ENCODE measurements at regions not wholly inside any gene's neighbourhood (a gene's known extent, or its start where the extent isn't known, plus 50 kb on each side); places are given as distances from the start of the nearest gene placed in this dataset.

DNA sequence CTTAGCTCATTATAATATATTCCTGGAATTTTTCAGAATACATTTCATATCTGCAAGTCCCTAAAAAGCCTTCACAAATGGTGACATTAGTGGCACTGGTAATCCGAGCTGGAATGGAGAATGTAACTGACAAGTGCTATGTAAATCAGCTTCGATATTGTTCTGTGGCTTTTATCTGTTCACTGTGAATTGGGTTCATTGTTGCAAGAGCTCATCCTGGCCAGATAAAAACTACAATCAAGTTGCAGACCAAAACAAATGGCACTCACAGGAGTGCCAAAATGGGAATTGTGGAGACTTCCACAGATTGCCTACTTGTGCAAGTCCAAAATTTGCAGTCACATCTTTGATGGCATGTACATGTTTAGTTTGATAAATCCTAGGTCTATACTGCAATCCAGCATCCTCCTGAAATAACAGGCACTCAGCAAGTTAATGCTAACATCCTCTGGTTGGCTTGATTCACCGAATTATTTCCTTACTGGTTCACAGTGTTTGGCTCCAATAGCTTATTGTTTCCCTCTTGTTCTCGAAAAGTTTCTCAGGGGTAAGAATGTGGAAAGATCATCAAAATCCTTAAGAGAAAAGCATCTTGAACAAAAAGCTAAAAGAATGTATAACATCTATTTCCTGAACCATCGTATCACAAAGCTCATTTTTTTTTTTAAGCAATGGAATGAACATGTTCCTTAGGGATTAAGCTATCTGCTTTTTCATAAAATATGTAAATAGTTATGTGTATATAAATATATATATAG, 904.9 kb downstream of the CENPC start:
- no peaks in the 10 kb centered on the region for H3K36me3 ChIP-seq (ENCODE audit: insufficient read depth, low read length)
- no peak overlapping the region for H3K4me2 ChIP-seq (ENCODE audit: low read depth, low read length, poor library complexity, severe bottlenecking)
- TF ChIP-seq EZH2phosphoT487 (IDR thresholded peaks at IDR 0.05; ENCODE audit: borderline replicate concordance): no peak
- TF ChIP-seq, protein P1, sequence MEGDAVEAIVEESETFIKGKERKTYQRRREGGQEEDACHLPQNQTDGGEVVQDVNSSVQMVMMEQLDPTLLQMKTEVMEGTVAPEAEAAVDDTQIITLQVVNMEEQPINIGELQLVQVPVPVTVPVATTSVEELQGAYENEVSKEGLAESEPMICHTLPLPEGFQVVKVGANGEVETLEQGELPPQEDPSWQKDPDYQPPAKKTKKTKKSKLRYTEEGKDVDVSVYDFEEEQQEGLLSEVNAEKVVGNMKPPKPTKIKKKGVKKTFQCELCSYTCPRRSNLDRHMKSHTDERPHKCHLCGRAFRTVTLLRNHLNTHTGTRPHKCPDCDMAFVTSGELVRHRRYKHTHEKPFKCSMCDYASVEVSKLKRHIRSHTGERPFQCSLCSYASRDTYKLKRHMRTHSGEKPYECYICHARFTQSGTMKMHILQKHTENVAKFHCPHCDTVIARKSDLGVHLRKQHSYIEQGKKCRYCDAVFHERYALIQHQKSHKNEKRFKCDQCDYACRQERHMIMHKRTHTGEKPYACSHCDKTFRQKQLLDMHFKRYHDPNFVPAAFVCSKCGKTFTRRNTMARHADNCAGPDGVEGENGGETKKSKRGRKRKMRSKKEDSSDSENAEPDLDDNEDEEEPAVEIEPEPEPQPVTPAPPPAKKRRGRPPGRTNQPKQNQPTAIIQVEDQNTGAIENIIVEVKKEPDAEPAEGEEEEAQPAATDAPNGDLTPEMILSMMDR (conservative IDR thresholded peaks at IDR 0.05; ENCODE audit: low read length): no peak
- no peaks in the 10 kb centered on the region for H3K79me2 ChIP-seq (ENCODE audit: insufficient read depth, low read length)
- H3K4me3 ChIP-seq (ENCODE audit: low read length, poor library complexity, severe bottlenecking): no peak overlapping the region
- H3K9ac ChIP-seq (ENCODE audit: low read depth, low read length, poor library complexity, severe bottlenecking): no peak overlapping the region
- H3K4me1 ChIP-seq (ENCODE audit: insufficient read depth, low read length, poor library complexity, severe bottlenecking): no peaks in the 10 kb centered on the region
- H3K9me3 ChIP-seq (ENCODE audit: insufficient read depth, low read depth, low read length): no peaks in the 10 kb centered on the region
- no peaks in the 10 kb centered on the region for H3F3A ChIP-seq (ENCODE audit: low read depth)
- H2AFZ ChIP-seq (ENCODE audit: low read length): no peak overlapping the region
- H3K9me2 ChIP-seq (replicated peaks; ENCODE audit: low read depth, low read length): no peaks in the 10 kb centered on the region
- H4K20me1 ChIP-seq (ENCODE audit: insufficient read depth, low read length, poor library complexity, severe bottlenecking): no peaks in the 10 kb centered on the region
- no peaks in the 10 kb centered on the region for H3K27me3 ChIP-seq (ENCODE audit: insufficient read depth, low read length, poor library complexity, severe bottlenecking)

DNA sequence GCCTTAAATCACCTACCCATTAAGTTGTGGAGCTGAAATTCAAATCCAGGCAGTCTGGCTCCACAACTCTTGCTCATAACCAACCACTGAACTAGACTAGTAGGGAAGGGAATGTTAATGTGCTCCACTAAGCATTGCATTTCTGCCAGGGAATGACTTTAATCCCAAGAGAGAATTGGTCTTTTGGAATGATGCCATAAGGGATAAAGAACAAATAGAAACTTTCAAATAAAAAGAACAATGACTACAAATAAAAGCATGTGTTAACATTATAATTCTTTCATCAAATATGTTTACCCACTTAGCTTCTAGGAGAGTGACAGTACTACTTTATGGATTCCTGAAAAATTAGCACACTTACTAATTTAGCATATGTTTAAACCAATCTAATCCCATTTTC, 905.9 kb downstream of the CENPC start:
- no peaks in the 10 kb centered on the region for H3K36me3 ChIP-seq (ENCODE audit: insufficient read depth, low read length)
- no peaks in the 10 kb centered on the region for H4K20me1 ChIP-seq (ENCODE audit: insufficient read depth, low read length, poor library complexity, severe bottlenecking)
- H3K4me3 ChIP-seq (ENCODE audit: low read length, poor library complexity, severe bottlenecking): no peak overlapping the region
- H3K9me3 ChIP-seq (ENCODE audit: insufficient read depth, low read depth, low read length): no peaks in the 10 kb centered on the region
- no peaks in the 10 kb centered on the region for H3K9me2 ChIP-seq (replicated peaks; ENCODE audit: low read depth, low read length)
- H3F3A ChIP-seq (ENCODE audit: low read depth): no peaks in the 10 kb centered on the region
- no peak overlapping the region for H3K9ac ChIP-seq (ENCODE audit: low read depth, low read length, poor library complexity, severe bottlenecking)
- H3K4me1 ChIP-seq (ENCODE audit: insufficient read depth, low read length, poor library complexity, severe bottlenecking): no peaks in the 10 kb centered on the region
- TF ChIP-seq EZH2phosphoT487 (IDR thresholded peaks at IDR 0.05; ENCODE audit: borderline replicate concordance): no peak
- TF ChIP-seq, protein P1 (conservative IDR thresholded peaks at IDR 0.05; ENCODE audit: low read length): no peak
- no peak overlapping the region for H2AFZ ChIP-seq (ENCODE audit: low read length)
- no peaks in the 10 kb centered on the region for H3K27me3 ChIP-seq (ENCODE audit: insufficient read depth, low read length, poor library complexity, severe bottlenecking)
- H3K79me2 ChIP-seq (ENCODE audit: insufficient read depth, low read length): no peaks in the 10 kb centered on the region
- H3K4me2 ChIP-seq (ENCODE audit: low read depth, low read length, poor library complexity, severe bottlenecking): no peak overlapping the region

DNA sequence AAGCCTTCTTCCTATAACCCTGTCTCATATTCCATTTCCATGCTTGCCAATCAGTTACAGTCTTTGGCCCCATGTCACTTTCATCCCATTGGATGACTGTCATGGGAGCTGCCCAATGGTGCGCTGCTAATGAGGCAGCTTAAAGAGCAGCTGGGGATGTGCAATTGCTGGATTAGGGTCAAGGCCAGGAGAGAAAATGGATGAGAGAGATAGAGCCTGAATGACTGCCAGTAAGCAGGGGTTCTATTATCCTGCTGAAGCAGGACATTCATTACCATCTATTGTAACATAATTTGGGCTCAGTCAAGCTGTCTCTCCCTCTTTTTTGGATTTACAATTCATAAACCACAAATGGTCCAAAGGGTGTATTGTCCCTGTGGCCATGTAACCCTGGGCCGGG, 909.0 kb downstream of the CENPC start:
- Histone ChIP-seq H3F3A (ENCODE audit: low read depth) (no peaks in the 10 kb centered on the region), H3K9me2 (replicated peaks; ENCODE audit: low read depth, low read length) (no peaks in the 10 kb centered on the region), H4K20me1 (ENCODE audit: insufficient read depth, low read length, poor library complexity, severe bottlenecking) (no peaks in the 10 kb centered on the region), H3K36me3 (ENCODE audit: insufficient read depth, low read length) (no peaks in the 10 kb centered on the region), H3K9ac (ENCODE audit: low read depth, low read length, poor library complexity, severe bottlenecking) (no peak overlapping the region), H3K27me3 (ENCODE audit: insufficient read depth, low read length, poor library complexity, severe bottlenecking) (no peaks in the 10 kb centered on the region), H3K79me2 (ENCODE audit: insufficient read depth, low read length) (no peaks in the 10 kb centered on the region), H3K4me1 (ENCODE audit: insufficient read depth, low read length, poor library complexity, severe bottlenecking) (no peaks in the 10 kb centered on the region), H3K4me2 (ENCODE audit: low read depth, low read length, poor library complexity, severe bottlenecking) (no peak overlapping the region), H3K4me3 (ENCODE audit: low read length, poor library complexity, severe bottlenecking) (no peak overlapping the region), H3K9me3 (ENCODE audit: insufficient read depth, low read depth, low read length) (no peaks in the 10 kb centered on the region), H2AFZ (ENCODE audit: low read length) (no peak overlapping the region)
- TF ChIP-seq, protein P1 (conservative IDR thresholded peaks at IDR 0.05; ENCODE audit: low read length): no peak
- no peak for TF ChIP-seq EZH2phosphoT487 (IDR thresholded peaks at IDR 0.05; ENCODE audit: borderline replicate concordance)
